NOMO-1 (cell line): ENCODE measurements at regions not wholly inside any gene's neighbourhood (a gene's known extent, or its start where the extent isn't known, plus 50 kb on each side); places are given as distances from the start of the nearest gene placed in this dataset.
"Not testable (repeated sequence)": the region's sequence is repeated elsewhere in the genome, so short reads cannot be mapped to it uniquely, and the experiment has no call there.

Experiments used
- DNase-seq, 2 experiments: peaks; one replicate each; lab custom pipeline; 2025; ENCODE audit not compliant: unreplicated experiment in 2 of 2; lab: John Stamatoyannopoulos, UW

DNA sequence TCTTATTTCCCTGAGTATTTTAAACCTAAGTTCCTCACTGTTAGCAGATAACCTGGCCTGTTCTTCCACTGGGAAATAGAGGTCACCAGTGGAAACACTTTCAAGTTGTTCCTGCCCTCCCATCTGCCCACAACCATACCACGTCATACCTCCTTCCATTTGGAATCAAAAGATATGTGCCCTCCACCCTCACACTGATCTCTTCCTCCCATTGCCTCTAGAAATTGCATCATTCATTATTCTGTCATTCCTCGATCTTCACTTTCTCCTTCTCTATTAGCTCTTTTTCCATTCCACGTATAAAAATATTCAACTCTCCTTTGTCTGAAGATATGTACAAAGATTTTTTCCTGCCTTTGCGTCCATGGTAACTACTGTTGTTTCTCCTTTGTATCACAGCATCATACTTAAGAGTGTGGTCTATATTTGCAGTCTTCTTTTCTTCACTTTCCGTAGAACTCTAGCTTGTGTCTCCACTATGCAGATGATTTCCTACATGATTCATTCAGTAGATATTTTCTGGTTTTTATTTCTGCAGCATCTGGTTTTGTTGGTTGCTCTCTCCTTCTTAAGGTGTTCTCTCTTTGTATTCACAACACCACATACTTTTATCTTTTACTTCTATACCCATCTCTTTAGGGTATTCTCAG lies 312.3 kb downstream of the REEP3 start:
- no peak for DNase-seq

DNA sequence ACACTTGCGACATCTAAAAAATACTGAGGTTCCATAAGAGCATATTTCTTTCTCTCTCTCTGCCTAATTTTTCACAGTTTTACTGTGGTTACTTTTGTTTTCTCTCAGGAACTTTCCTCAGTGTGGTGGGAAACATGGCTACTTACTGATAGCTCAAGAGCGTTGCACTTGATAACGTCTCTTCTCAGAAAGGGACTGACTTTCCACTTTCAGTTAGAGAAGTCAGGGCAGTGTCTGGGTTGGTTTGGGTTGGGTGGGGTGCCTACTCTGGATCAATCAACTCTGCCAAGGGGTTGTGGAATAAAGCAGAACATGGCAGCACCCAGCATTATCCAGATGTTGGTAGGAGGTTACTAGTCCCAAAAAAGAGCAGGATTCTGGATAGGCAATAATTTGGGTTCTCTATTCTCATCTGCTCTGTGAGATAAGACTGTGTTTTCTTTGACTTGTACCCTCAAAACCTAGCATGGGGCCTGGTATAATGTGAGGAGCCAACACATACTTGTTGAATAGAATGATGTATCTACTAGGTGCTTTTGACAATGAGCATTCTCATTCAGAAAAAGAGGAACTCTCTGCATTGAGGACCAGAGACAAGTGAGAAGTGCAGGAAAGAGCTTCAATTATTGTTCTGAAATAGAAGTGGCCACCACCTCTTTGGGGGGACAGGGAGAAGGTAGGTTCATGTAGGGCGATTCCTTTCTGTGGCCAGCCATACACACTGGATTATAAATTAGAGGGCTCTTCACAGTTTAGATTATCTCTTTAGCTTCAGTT lies 315.7 kb downstream of the REEP3 start:
- no peak for DNase-seq

DNA sequence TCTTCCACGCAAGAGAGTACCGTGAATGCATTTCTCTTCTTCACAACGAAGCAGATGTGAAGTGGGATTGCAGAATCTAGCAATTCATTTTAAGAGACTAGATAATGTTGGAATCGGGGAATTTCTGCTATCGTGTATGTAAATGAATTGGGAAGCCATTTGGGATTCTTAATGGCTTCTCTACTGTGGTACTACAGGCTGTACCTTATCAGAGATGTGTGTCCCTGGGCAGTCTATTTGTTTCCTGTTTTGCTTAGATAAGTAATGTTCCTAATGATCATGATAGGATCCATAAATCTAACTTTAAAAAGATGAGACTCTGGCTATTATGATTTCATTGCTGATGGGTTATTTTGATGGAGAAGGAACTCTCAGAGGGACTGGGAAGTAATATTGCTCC lies 320.6 kb downstream of the REEP3 start:
- DNase-seq: no peak

- DNase-seq: no peak
Measured at GRCh38 chr10:63843107-63843506, 321.9 kb downstream of the REEP3 start.

DNA sequence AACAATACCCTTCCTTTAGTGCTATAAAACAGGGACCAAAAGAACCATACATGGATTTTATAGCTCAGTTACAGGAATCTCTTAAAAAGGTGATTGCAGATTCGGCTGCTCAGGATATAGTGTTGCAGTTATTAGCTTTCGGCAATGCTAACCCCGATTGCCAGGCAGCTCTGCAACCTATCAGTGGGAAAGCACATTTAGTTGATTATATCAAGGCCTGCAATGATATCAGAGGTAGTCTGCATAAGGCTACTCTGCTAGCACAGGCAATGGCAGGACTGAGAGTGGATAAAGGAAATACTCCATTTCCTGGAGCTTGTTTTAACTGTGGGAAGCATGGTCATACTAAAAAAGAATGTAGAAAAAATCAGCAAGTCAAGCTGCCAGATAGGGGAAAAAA lies 327.7 kb downstream of the REEP3 start:
- not testable (repeated sequence) for DNase-seq

GRCh38 chr10:63862860-63863259 lies 341.7 kb downstream of the REEP3 start:
- DNase-seq: no peak

- no peak for DNase-seq
Measured at GRCh38 chr10:63865210-63865609, 344.0 kb downstream of the REEP3 start.

GRCh38 chr10:63866075-63866746 lies 345.0 kb downstream of the REEP3 start:
- peak; percentile 39 to 47 for DNase-seq

DNA sequence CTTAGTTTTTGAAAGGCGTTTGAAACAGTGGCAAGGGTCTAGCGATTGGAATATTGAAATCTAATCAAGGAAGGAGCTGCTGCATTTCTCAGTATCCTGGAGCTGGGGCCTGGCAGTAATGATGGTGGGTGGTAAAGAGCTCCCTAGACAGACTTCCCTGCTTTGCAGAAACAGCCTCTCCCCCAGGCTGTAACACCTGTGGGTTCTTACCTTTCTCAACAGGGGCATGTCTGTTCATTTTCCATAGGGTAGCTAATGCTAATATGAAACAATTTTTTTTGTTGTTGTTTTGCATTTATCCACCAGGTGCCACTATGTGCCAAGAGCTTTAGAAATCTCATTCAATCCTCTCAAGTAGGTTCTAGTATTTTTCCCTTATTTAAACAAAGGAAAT lies 345.5 kb downstream of the REEP3 start:
- peak in 1 of 2 experiments; percentile 20 for DNase-seq

GRCh38 chr10:63878428-63878827 lies 357.2 kb downstream of the REEP3 start:
- no peak for DNase-seq

DNA sequence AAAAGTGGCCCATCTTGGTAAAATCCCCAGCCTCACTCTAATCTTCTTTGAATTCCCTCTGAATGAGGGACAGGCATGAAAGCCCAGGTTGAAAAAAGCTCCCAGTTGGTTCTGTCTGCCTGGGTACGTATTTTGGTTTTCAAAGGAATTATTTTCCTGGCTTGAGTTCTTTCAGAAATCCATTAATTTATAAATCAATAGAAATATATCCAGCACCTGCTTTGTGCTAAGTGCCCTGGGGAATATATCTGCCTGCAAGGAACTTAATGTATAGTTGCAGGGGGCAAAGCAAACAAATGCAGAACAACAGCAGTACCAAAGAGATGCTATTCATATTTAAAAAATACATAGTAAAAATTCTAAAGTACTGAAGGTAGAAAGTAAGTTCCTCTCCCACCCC lies 362.7 kb downstream of the REEP3 start:
- DNase-seq: no peak

- no peak for DNase-seq
Measured at GRCh38 chr10:63884426-63884825, 363.2 kb downstream of the REEP3 start.

- no peak for DNase-seq
Measured at GRCh38 chr10:63885156-63885555, 364.0 kb downstream of the REEP3 start.

DNA sequence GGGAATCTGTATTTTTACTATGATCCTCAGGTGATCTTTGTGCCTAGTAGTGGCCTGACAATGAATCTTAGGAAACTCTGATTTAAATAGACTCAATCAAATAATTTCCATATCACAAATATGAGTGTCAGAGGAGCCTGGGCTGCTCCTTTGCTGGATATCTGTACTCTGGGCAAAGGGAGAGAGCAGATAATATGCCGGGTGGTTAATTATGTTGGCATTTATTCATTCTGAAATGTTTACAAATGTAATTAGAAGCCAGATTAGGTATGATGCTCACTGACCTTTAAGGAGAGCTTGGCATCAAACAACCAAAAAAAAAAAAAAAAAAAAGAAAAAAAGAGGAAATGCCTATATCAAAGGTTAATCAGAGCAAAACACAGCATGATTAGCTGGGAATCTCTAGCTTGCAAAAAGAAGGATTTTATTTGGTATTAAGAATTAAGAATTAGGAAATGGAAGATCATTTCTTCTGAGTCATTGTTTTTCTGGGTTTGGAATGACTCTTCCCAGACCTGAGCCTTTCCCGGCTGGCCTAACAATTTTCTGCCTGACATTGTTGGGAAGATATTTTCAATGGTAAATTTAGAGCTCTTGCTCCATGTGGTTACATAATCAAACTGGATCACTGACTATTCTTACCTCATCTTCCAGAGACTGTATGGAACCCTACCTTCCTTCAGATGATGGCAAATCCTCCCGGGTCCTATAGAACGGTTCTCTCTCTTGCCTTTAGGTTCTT lies 365.3 kb downstream of the REEP3 start:
- no peak for DNase-seq

GRCh38 chr10:63887023-63887589 lies 365.9 kb downstream of the REEP3 start:
- DNase-seq: no peak

DNA sequence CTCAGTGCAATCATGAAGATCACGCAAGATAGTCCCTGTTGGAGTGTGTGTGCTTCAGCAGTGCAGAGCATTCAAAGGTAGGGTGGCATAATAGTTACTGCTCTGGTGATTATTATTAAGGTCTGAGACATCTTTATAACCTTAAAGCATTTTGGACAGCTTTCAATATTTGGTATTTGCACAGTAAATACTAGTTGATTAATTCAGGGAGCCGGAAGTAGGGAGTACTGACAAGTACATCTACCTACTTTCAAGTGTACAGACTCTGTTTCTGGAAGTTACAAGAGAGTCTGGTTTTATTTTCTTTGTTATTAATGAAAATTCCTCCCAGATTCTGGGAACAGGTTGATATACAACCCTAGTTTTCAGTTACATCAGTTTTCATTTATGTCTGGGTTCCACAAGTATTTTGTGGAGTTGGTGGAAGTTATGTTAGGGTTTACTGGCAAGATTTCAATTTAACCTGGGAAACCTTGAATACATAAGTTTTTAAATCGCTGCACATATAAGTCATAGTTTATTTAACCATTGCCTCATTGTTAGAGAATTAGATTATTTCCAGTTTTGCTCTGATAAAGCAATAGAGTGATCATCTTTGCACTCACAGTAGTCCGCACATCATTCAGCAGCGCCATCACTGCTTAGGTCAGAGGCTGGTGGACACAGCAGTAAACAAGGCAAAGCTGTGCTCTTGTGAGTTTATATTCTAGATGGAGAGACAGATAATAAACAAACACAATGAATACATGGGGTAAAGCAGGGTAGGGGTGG lies 366.6 kb downstream of the REEP3 start:
- no peak for DNase-seq

DNA sequence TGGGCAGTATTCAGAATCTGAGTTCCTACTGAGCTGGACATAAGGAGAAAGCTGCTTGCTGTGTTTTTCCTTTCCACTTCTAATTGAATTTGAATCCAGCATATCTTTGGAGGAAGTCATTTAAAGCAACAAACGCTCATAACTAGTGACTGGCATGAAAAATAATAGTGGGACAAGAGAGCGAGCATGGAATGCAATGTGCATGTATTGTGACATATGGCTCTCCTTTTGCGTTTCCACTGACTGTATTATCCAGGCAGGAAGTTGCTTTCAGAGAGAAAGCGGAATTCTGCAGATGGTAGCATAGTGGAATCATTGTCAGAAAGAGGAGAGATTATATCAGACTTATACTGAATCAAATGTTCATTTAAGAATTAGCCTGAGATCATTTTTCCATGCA lies 368.6 kb downstream of the REEP3 start:
- no peak for DNase-seq

DNA sequence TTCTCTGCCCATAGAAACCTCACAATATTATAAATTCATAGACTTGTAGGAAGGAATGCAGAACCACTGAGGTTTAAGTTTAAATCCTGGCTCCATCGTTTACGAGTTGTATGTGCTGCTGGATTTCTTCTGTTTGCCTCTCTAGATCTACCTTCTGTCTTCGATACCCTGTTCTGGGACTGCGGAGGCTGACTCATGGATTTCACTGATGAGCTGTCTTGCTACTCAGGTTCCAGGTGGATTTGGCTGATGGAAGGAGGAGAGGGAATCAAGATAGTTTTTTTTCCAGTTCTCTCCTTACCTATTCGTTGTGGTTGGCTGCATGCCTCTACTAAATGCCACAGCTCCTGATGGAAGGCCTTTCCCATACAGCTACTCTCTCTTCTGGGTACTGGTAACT lies 375.8 kb downstream of the REEP3 start:
- DNase-seq: no peak

DNA sequence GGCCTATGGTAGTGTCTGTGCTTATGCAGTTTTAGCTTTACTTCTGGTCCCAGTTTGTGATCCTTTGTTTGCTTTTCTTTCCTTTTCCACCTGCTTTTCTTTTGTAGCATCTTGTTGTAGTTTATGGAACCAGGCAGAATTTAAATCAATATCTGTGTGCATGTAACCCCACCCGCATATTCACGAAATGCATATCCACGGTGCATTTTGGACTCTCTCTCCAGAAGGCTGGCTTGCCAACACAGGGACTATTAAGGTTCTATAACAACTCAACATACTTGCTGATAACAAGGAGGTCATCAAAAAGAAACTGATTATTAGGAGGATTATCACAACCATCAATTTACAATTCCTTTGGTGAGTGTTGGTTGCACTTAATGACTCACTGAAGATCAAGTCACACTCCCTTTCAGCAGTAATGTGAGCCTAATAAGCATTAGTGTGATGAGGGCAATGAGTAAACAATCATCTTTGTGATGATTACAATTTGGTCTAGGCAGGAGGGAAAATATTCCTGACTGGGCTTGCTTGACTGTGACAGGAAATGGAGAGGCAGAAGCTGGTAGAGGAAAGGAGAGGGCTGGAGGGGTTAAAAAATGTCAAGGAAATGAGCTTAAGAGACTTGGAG lies 378.6 kb downstream of the REEP3 start:
- DNase-seq: no peak

DNA sequence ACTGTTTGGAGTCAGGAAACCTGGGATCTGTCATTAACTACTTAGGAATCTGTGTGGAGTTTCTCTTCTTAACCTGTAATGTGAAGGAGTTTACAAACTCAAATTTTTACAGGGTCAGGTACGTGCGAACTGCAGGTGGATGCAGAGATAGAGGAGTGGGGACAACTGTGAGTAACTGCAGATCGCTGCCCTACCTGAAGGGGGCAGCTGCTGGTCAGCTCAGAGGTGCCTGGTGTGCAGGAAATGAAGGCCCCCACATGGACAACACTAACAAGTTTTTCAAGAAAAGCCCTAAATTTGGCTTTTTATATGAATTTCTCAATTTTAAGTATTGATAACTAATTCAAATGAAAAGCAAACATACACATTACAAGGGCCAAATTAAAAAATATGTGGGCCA lies 380.0 kb downstream of the REEP3 start:
- DNase-seq: no peak
